ENCODE measurements at regions not wholly inside any gene's neighbourhood (a gene's known extent, or its start where the extent isn't known, plus 50 kb on each side); places are given as distances from the start of the nearest gene placed in this dataset.

- no peak overlapping the region for H3K9ac ChIP-seq (ENCODE audit: insufficient read length)
- H3K9me3 ChIP-seq (ENCODE audit: low read depth, low read length): no peaks in the 10 kb centered on the region
- no peak overlapping the region for H3K4me3 ChIP-seq
- H3K27ac ChIP-seq: no peak overlapping the region
- H3K36me3 ChIP-seq (ENCODE audit: insufficient read depth, low read length): no peaks in the 10 kb centered on the region
- TF ChIP-seq POLR2AphosphoS5 (IDR thresholded peaks at IDR 0.05; ENCODE audit: borderline replicate concordance, low read depth, low read length) (no peak), FOXP2 (optimal IDR thresholded peaks at IDR 0.05; ENCODE audit: control extremely low read depth, extremely low read length, insufficient read depth) (no peak), EZH2 (IDR thresholded peaks at IDR 0.05) (no peak)
- DNase-seq (ENCODE audit: low read depth, low spot score): no peak
These were observed 86.2 kb downstream of the FEM1C start for GRCh38 chr5:115458416-115458815.

- no peak overlapping the region for H3K27ac ChIP-seq
These were observed 86.6 kb downstream of the FEM1C start for GRCh38 chr5:115458003-115458409.

GRCh38 chr5:115457571-115457970, 87.0 kb downstream of the FEM1C start:
- DNase-seq (ENCODE audit: low read depth, low spot score): no peak
- no peak overlapping the region for H3K4me3 ChIP-seq
- no peak overlapping the region for H3K27ac ChIP-seq
- H3K9me3 ChIP-seq (ENCODE audit: low read depth, low read length): no peaks in the 10 kb centered on the region
- no peak for TF ChIP-seq EZH2 (IDR thresholded peaks at IDR 0.05)
- no peak for TF ChIP-seq FOXP2 (optimal IDR thresholded peaks at IDR 0.05; ENCODE audit: control extremely low read depth, extremely low read length, insufficient read depth)
- no peak for TF ChIP-seq POLR2AphosphoS5 (IDR thresholded peaks at IDR 0.05; ENCODE audit: borderline replicate concordance, low read depth, low read length)
- no peak overlapping the region for H3K9ac ChIP-seq (ENCODE audit: insufficient read length)
- no peaks in the 10 kb centered on the region for H3K36me3 ChIP-seq (ENCODE audit: insufficient read depth, low read length)

More at GRCh38 chr5:115458003-115458409, 86.6 kb downstream of the FEM1C start:
- DNase-seq (ENCODE audit: low read depth, low spot score): no peak
- H3K9me3 ChIP-seq (ENCODE audit: low read depth, low read length): no peaks in the 10 kb centered on the region
- TF ChIP-seq FOXP2 (optimal IDR thresholded peaks at IDR 0.05; ENCODE audit: control extremely low read depth, extremely low read length, insufficient read depth) (no peak), POLR2AphosphoS5 (IDR thresholded peaks at IDR 0.05; ENCODE audit: borderline replicate concordance, low read depth, low read length) (no peak), EZH2 (IDR thresholded peaks at IDR 0.05) (no peak)
- no peaks in the 10 kb centered on the region for H3K36me3 ChIP-seq (ENCODE audit: insufficient read depth, low read length)
- no peak overlapping the region for H3K4me3 ChIP-seq
- H3K9ac ChIP-seq (ENCODE audit: insufficient read length): no peak overlapping the region

GRCh38 chr5:115456539-115457040, 88.0 kb downstream of the FEM1C start:
- no peak for DNase-seq (ENCODE audit: low read depth, low spot score)
- no peaks in the 10 kb centered on the region for H3K36me3 ChIP-seq (ENCODE audit: insufficient read depth, low read length)
- H3K9me3 ChIP-seq (ENCODE audit: low read depth, low read length): no peaks in the 10 kb centered on the region
- no peak overlapping the region for H3K9ac ChIP-seq (ENCODE audit: insufficient read length)
- no peak overlapping the region for H3K4me3 ChIP-seq
- H3K27ac ChIP-seq: no peak overlapping the region
- no peak for TF ChIP-seq POLR2AphosphoS5 (IDR thresholded peaks at IDR 0.05; ENCODE audit: borderline replicate concordance, low read depth, low read length)
- no peak for TF ChIP-seq FOXP2 (optimal IDR thresholded peaks at IDR 0.05; ENCODE audit: control extremely low read depth, extremely low read length, insufficient read depth)
- no peak for TF ChIP-seq EZH2 (IDR thresholded peaks at IDR 0.05)

GRCh38 chr5:115456056-115456455, 88.5 kb downstream of the FEM1C start:
- no peaks in the 10 kb centered on the region for H3K9me3 ChIP-seq (ENCODE audit: low read depth, low read length)
- TF ChIP-seq POLR2AphosphoS5 (IDR thresholded peaks at IDR 0.05; ENCODE audit: borderline replicate concordance, low read depth, low read length): no peak
- TF ChIP-seq FOXP2 (optimal IDR thresholded peaks at IDR 0.05; ENCODE audit: control extremely low read depth, extremely low read length, insufficient read depth): no peak
- no peak for TF ChIP-seq EZH2 (IDR thresholded peaks at IDR 0.05)
- no peak overlapping the region for H3K9ac ChIP-seq (ENCODE audit: insufficient read length)
- no peak for DNase-seq (ENCODE audit: low read depth, low spot score)
- H3K4me3 ChIP-seq: no peak overlapping the region
- H3K27ac ChIP-seq: no peak overlapping the region
- H3K36me3 ChIP-seq (ENCODE audit: insufficient read depth, low read length): no peaks in the 10 kb centered on the region

GRCh38 chr5:115455301-115455707, 89.3 kb downstream of the FEM1C start:
- Histone ChIP-seq H3K9ac (ENCODE audit: insufficient read length) (no peak overlapping the region), H3K27ac (no peak overlapping the region), H3K9me3 (ENCODE audit: low read depth, low read length) (no peaks in the 10 kb centered on the region), H3K4me3 (no peak overlapping the region), H3K36me3 (ENCODE audit: insufficient read depth, low read length) (no peaks in the 10 kb centered on the region)
- no peak for DNase-seq (ENCODE audit: low read depth, low spot score)
- TF ChIP-seq EZH2 (IDR thresholded peaks at IDR 0.05): no peak
- no peak for TF ChIP-seq FOXP2 (optimal IDR thresholded peaks at IDR 0.05; ENCODE audit: control extremely low read depth, extremely low read length, insufficient read depth)
- no peak for TF ChIP-seq POLR2AphosphoS5 (IDR thresholded peaks at IDR 0.05; ENCODE audit: borderline replicate concordance, low read depth, low read length)

- no peak for DNase-seq (ENCODE audit: low read depth, low spot score)
- Histone ChIP-seq H3K27ac (no peak overlapping the region), H3K9me3 (ENCODE audit: low read depth, low read length) (no peaks in the 10 kb centered on the region), H3K4me3 (no peak overlapping the region), H3K36me3 (ENCODE audit: insufficient read depth, low read length) (no peaks in the 10 kb centered on the region), H3K9ac (ENCODE audit: insufficient read length) (no peak overlapping the region)
- TF ChIP-seq POLR2AphosphoS5 (IDR thresholded peaks at IDR 0.05; ENCODE audit: borderline replicate concordance, low read depth, low read length): no peak
- TF ChIP-seq EZH2 (IDR thresholded peaks at IDR 0.05): no peak
- no peak for TF ChIP-seq FOXP2 (optimal IDR thresholded peaks at IDR 0.05; ENCODE audit: control extremely low read depth, extremely low read length, insufficient read depth)
These were observed 91.0 kb downstream of the FEM1C start for GRCh38 chr5:115453391-115454095.

- H3K9me3 ChIP-seq (ENCODE audit: low read depth, low read length): no peaks in the 10 kb centered on the region
- no peak for DNase-seq (ENCODE audit: low read depth, low spot score)
- H3K27ac ChIP-seq: no peak overlapping the region
- TF ChIP-seq EZH2 (IDR thresholded peaks at IDR 0.05): no peak
- no peak for TF ChIP-seq FOXP2 (optimal IDR thresholded peaks at IDR 0.05; ENCODE audit: control extremely low read depth, extremely low read length, insufficient read depth)
- H3K4me3 ChIP-seq: no peak overlapping the region
- H3K36me3 ChIP-seq (ENCODE audit: insufficient read depth, low read length): no peaks in the 10 kb centered on the region
- H3K9ac ChIP-seq (ENCODE audit: insufficient read length): no peak overlapping the region
These were observed 91.9 kb downstream of the FEM1C start for GRCh38 chr5:115452536-115453235.
